ENCODE measurements at regions not wholly inside any gene's neighbourhood (a gene's known extent, or its start where the extent isn't known, plus 50 kb on each side); places are given as distances from the start of the nearest gene placed in this dataset.

- TF ChIP-seq CTCF (IDR thresholded peaks at IDR 0.05): no peak
- H2AFZ ChIP-seq: no peak overlapping the region
- no peaks in the 10 kb centered on the region for H3K27me3 ChIP-seq (ENCODE audit: control insufficient read depth, insufficient read depth, low read length)
- no peak overlapping the region for H3K4me2 ChIP-seq (ENCODE audit: low read length)
- no peak overlapping the region for H3K9ac ChIP-seq
- no peaks in the 10 kb centered on the region for H3K36me3 ChIP-seq (ENCODE audit: control insufficient read depth, insufficient read depth, low read length)
- H3K27ac ChIP-seq: no peak overlapping the region
- H3K4me3 ChIP-seq (ENCODE audit: low read depth, low read length): no peak overlapping the region
- no peaks in the 10 kb centered on the region for H3K9me3 ChIP-seq (ENCODE audit: control insufficient read depth, low read length)
- H3K4me1 ChIP-seq: no peaks in the 10 kb centered on the region
- H3K79me2 ChIP-seq: no peaks in the 10 kb centered on the region
These were observed 102.0 kb upstream of the STEAP1B start for GRCh38 chr7:22601812-22602565.

GRCh38 chr7:22601408-22601807, 101.4 kb upstream of the STEAP1B start:
- H3K27ac ChIP-seq: no peak overlapping the region
- no peaks in the 10 kb centered on the region for H3K4me1 ChIP-seq
- no peak overlapping the region for H3K9ac ChIP-seq
- no peak overlapping the region for H2AFZ ChIP-seq
- no peaks in the 10 kb centered on the region for H3K9me3 ChIP-seq (ENCODE audit: control insufficient read depth, low read length)
- no peak for TF ChIP-seq CTCF (IDR thresholded peaks at IDR 0.05)
- no peaks in the 10 kb centered on the region for H3K36me3 ChIP-seq (ENCODE audit: control insufficient read depth, insufficient read depth, low read length)
- H3K27me3 ChIP-seq (ENCODE audit: control insufficient read depth, insufficient read depth, low read length): no peaks in the 10 kb centered on the region
- H3K4me3 ChIP-seq (ENCODE audit: low read depth, low read length): no peak overlapping the region
- no peaks in the 10 kb centered on the region for H3K79me2 ChIP-seq
- H3K4me2 ChIP-seq (ENCODE audit: low read length): no peak overlapping the region

GRCh38 chr7:22601003-22601402, 101.0 kb upstream of the STEAP1B start:
- H3K9me3 ChIP-seq (ENCODE audit: control insufficient read depth, low read length): no peaks in the 10 kb centered on the region
- no peaks in the 10 kb centered on the region for H3K79me2 ChIP-seq
- H3K36me3 ChIP-seq (ENCODE audit: control insufficient read depth, insufficient read depth, low read length): no peaks in the 10 kb centered on the region
- H3K4me2 ChIP-seq (ENCODE audit: low read length): no peak overlapping the region
- no peak overlapping the region for H2AFZ ChIP-seq
- H3K27ac ChIP-seq: no peak overlapping the region
- no peak overlapping the region for H3K9ac ChIP-seq
- H3K27me3 ChIP-seq (ENCODE audit: control insufficient read depth, insufficient read depth, low read length): no peaks in the 10 kb centered on the region
- TF ChIP-seq CTCF (IDR thresholded peaks at IDR 0.05): no peak
- no peak overlapping the region for H3K4me3 ChIP-seq (ENCODE audit: low read depth, low read length)
- no peaks in the 10 kb centered on the region for H3K4me1 ChIP-seq

GRCh38 chr7:22598318-22598920, 98.4 kb upstream of the STEAP1B start:
- Histone ChIP-seq H3K4me2 (ENCODE audit: low read length) (no peak overlapping the region), H3K9me3 (ENCODE audit: control insufficient read depth, low read length) (no peaks in the 10 kb centered on the region), H3K9ac (no peak overlapping the region), H3K27ac (no peak overlapping the region), H3K79me2 (no peaks in the 10 kb centered on the region), H3K4me1 (no peaks in the 10 kb centered on the region), H3K4me3 (ENCODE audit: low read depth, low read length) (no peak overlapping the region), H3K27me3 (ENCODE audit: control insufficient read depth, insufficient read depth, low read length) (no peaks in the 10 kb centered on the region), H3K36me3 (ENCODE audit: control insufficient read depth, insufficient read depth, low read length) (no peaks in the 10 kb centered on the region), H2AFZ (no peak overlapping the region)
- TF ChIP-seq CTCF (IDR thresholded peaks at IDR 0.05): no peak

DNA sequence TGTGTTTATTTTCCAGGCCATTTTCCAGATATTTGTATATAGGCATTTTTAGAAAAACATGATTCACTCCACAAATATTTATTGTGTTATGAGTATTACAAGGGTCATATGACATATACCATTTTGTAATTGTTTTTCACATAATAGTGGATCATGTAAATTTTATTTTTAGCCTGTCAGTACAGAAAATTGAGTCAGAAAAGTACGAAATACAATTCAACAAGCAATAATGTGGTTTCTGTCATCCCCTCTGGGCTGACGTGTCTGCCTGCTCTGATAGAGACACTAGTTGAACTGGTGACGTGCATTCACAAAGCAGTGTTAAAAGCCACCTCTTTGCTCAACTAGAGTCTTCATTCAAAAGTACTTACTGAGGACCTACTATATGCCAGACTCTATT, 97.9 kb upstream of the STEAP1B start:
- Histone ChIP-seq H3K9me3 (ENCODE audit: control insufficient read depth, low read length) (no peaks in the 10 kb centered on the region), H3K27ac (no peak overlapping the region), H3K79me2 (no peaks in the 10 kb centered on the region), H3K27me3 (ENCODE audit: control insufficient read depth, insufficient read depth, low read length) (no peaks in the 10 kb centered on the region), H3K4me2 (ENCODE audit: low read length) (no peak overlapping the region), H2AFZ (no peak overlapping the region), H3K4me3 (ENCODE audit: low read depth, low read length) (no peak overlapping the region), H3K36me3 (ENCODE audit: control insufficient read depth, insufficient read depth, low read length) (no peaks in the 10 kb centered on the region), H3K4me1 (no peaks in the 10 kb centered on the region), H3K9ac (no peak overlapping the region)
- no peak for TF ChIP-seq CTCF (IDR thresholded peaks at IDR 0.05)
